NCI-H524 treated with DMSO at 0.1 percent for 48 hours (cell line): ENCODE measurements at regions not wholly inside any gene's neighbourhood (a gene's known extent, or its start where the extent isn't known, plus 50 kb on each side); places are given as distances from the start of the nearest gene placed in this dataset.

Experiments
- DNase-seq: peaks from one replicate; lab custom pipeline; 2025; lab: John Stamatoyannopoulos, UW

DNA sequence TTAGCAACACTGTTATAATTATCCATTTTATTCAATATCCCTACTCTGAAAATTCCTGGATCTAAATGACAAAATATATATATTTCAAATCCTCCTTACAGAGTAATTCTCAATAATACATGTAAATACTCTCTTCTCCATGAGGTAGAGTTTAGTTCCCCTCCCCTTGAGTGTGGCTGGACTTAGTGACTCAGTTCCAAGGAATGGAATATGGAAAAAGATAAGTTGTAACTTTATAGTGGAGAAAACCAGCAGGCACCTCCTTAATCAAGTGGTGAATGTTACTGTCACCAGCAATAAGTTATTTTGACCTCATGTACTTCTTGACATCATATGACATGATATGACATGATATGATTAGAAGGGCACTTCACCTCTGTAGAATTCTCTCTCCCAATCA is 302.0 kb downstream of the RAB28 start:
- no peak for DNase-seq

DNA sequence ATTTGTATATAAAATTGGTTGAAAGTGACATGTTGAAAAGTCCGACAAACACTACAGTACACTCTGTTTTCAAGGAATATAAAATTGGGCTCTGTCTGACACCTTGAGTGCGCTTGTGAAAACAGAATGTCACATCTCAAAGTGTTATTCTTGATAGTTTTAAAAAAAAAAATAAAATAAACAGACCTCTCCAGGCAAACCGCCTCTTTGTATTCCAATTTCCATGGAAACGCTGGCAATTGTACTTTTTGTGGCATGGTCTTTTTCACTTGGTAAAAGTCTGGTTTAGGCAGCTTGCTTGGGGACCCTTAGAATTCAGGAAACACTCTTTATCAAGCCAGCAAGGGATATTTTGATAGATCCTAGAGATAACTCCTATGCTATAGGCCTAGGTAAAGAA is 302.5 kb downstream of the RAB28 start:
- no peak for DNase-seq

DNA sequence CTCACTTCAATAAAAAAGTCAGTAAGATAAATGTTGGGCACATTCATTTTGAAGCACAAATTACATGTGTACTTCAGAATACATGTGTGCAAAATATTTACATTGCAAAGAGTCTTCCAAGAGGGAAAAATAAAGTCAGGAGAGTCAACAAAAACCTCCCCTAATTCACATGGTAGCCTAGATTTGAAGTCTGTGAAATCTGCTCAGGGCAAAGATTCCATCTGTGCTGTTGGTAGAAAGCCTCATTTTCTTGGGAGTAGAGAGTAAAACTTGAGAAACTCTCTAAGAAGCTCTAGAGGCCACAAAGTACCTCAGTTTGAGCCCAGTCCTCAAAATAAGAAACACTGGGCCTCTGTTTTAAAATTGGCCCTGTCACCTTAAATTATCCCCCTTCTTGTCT is 303.4 kb downstream of the RAB28 start:
- no peak for DNase-seq

DNA sequence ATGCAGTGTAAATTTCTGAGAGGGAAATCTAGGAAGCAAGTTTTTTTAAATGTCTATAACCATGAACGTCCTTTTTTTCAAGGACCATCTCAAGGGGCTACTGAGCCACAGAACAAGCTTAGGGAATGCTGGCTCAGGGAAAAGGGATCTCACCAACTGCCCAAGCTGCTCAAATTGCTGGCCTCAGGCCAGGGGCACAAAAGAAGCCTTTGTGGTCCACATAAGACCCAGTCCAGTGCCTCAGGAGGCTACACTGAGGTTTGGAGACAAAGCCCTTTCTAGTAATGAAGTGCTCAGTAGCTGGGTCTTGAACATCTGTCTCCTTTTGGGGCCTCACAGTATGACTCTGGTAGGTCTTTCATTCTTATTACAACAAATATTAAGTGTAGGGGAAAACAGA is 305.5 kb downstream of the RAB28 start:
- DNase-seq = no peak

- DNase-seq = no peak
Observed at GRCh38 chr4:13176741-13177142, 307.4 kb downstream of the RAB28 start.

GRCh38 chr4:13174926-13175325 is 309.2 kb downstream of the RAB28 start:
- DNase-seq = no peak

- no peak for DNase-seq
Observed at GRCh38 chr4:13174001-13174400, 310.1 kb downstream of the RAB28 start.

DNA sequence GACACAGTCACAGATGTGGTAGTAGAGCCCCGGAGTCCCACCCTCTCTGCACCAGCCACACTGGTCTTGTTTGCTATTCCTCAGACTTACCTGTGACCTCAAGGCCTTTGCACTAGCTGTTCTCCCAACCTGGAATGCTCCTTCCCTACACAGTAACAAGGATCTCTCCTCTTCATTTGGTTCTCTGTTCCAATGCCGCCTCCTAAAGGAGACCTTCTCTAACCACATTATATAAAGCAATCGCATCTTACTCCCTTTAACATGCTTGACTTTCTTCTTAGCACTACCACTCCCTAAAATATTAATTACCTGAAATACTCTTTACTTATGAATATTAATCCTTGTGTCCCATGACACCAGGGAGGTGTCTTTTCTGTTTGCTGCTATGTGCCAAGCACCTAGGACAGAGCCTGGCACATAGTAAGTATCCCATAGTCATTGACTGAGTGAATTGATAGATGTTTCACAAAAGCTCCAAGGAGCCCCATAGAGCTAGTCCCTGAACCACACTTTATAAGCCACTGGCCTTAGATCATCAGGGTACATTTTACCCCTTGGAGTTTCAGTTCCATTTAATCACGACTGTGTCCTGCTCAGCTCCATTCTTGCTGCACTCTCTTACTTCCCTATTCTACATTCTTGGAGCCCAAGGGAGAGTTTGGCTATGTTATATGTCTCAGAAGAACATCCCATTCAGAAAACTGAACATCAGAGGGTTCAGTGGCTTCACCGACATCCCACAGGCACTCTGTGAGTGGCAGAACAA is 312.7 kb downstream of the RAB28 start:
- no peak for DNase-seq

GRCh38 chr4:13169731-13170525 is 314.2 kb downstream of the RAB28 start:
- no peak for DNase-seq

DNA sequence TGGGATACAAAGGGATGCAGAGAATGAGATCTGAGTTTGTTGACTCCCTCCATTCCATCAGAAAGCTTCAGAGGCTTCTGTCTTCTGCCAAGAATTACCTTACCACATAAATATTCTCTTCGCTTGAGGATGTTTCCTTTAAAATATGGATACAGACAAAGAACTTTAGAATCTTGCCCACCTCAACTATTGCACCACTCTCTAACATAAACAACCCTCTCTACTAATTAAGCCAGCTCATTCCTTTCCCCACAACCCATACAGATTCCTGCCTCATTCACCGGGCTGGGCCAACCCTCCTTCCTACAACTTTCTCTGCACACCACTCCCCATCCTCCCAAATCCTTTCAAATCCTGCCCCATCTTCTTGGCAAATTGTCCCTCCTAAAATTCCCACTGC is 315.8 kb downstream of the RAB28 start:
- no peak for DNase-seq

DNA sequence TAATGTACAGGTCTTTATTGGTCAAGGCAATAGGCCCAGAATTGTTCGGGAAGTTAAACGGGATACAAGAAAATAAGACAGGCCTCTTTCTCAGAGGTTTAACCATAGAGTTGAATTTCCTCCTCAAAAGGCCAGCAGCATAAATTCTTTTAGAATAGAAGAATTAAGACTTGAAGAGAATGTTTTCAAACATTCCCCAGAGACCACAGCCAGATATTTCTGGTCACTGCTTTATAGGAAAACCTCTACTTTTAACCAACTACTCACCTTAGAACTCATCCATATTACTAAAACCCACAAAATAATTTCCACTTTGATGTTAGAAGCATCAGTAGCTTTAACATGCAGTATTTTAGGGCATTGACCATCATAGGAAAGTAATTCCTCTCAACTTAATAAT is 317.9 kb downstream of the RAB28 start:
- DNase-seq = no peak

- DNase-seq = no peak
Observed at GRCh38 chr4:13164783-13165331, 319.3 kb downstream of the RAB28 start.

GRCh38 chr4:13162886-13163285 is 321.3 kb downstream of the RAB28 start:
- DNase-seq = no peak

DNA sequence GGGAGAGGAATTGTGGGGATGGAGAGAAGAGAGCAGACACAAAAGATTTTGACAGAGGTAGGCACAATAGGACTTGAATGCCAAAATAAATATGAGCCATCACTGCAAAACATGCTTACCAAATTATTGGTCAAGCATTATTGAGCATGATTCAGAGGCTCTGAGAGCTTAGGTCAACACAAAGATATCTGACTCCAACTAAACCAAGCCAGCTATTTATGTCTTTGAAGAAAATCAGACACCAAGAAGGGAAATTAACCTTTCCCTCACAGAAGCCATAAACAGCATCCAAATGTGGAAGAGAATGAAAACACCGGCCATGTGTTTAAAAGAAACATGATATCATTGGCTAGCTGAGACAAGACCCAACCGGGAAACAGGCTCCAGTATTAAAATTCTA is 323.2 kb downstream of the RAB28 start:
- DNase-seq = no peak

- DNase-seq = no peak
Observed at GRCh38 chr4:13159041-13159620, 325.0 kb downstream of the RAB28 start.

GRCh38 chr4:13151194-13151593 is 332.9 kb downstream of the RAB28 start:
- DNase-seq = no peak

DNA sequence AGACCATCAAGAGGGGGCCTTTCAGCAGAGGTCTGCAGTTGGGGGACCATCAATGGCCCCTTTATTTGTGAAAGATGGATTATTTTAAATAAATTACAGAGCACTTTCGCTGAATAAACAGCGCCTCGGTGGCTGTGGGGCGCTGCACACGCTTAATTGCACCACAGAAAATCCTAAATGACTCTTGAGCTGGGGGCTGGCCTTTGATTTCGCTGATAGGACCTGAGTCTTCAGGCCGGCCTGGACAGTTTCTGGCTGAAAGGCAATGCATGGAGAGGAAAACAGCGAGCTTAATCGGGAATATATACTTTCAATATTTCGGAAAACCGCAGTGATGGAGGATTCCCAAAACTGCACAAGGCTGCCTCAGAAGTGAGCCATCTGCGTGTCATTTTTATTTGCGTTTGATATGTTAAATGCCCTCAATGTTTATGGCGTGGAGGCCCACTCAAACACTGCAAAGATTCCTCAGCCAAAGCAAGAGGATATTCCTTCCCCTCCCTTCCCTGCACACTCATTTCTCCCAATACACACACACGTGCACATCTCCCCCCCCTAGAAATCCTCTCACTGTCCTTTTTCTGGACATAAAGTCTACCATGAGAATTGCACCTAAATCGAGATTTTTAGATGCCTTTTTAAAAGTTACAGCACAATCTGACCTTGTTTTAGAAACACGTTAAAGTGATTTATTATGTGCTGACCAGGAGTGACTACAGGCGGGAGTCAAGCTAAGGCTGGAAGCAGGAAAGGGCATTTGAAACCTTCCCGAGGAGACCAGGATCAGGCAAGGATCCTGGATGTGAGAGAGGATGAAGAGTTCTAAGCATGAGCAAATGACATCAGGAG is 340.7 kb downstream of the RAB28 start:
- no peak for DNase-seq

DNA sequence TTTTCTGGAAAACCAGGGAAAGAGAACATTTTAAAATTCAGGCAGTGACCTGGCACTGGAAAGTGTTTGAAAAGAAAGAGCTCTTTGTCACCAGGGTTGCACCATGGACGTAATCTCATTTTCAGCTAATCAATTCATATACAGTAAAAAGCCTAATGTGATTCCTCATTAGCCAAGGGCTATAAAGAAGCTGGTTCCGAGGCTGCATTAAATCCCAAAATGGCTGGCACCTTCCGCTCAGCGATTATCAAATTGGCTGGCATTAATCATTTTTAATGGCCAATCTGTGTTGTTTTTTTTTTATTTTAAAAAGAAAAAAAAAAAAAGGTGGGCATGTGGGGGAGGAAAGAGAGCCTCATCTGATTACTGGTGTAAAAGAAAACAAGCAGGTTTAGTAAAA is 341.4 kb downstream of the RAB28 start:
- no peak for DNase-seq

GRCh38 chr4:13142191-13142590 is 341.9 kb downstream of the RAB28 start:
- no peak for DNase-seq

DNA sequence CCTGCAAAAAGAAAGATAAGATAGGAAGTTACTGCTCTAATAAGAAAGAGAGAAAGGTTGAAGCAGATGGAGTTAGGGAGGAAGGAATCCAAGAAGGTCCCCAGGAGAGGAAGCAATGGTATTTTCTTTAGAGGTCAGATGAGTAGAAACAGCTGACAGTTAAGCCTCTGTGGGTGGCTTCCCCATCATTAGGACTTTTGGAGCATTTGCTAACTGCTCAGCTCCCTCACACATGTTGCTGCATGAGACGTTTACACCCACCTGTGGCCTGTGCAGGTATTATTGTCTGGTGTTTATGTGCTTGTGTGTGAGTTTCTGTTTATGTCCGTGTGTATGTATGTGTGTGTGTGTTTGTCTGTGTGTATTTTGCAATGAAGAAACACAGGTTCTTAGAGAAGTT is 346.8 kb downstream of the RAB28 start:
- no peak for DNase-seq

DNA sequence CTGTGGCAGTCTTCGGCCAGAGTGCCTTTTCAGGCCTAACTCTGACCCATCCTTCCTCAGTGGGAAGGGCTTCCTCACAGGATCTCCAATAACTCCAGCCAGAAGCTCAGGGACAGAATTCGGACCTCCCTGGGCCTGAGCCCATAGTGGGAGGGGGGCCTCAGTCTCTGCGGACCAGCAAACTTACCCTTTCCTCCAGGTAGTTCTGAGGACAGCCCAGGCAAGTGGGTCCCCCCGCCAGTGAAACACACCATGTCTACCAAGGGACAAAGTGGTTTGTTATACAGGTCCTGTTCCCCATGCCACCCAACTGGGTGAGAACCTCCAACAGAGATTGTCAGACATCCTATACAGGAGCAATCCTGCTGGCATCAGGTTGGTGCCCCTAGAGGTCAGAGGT is 350.4 kb downstream of the RAB28 start:
- DNase-seq = no peak

- no peak for DNase-seq
Observed at GRCh38 chr4:13130848-13131247, 353.3 kb downstream of the RAB28 start.
